ENCODE measurements at regions not wholly inside any gene's neighbourhood (a gene's known extent, or its start where the extent isn't known, plus 50 kb on each side); places are given as distances from the start of the nearest gene placed in this dataset.

- TF ChIP-seq POLR2A (IDR thresholded peaks at IDR 0.05) (no peak), CTCF (IDR thresholded peaks at IDR 0.05) (no peak), POLR2AphosphoS5 (IDR thresholded peaks at IDR 0.05) (no peak)
Observed at GRCh38 chr14:81656811-81657210, 123.2 kb upstream of the SEL1L start.

All from prostate gland (tissue), 2 donors.